NT2/D1 (cell line): ENCODE measurements at regions not wholly inside any gene's neighbourhood (a gene's known extent, or its start where the extent isn't known, plus 50 kb on each side); places are given as distances from the start of the nearest gene placed in this dataset.

ENCODE experiments used
- DNase-seq: peaks from one replicate; pipeline ENCODE4 v3.0.0-alpha.2; 2011; ENCODE audit warnings: low read depth, low spot score
- H3K27me3 ChIP-seq: 2 replicates; pipeline ENCODE4 v1.6.0; 2011; ENCODE audit warnings: mild to moderate bottlenecking; ENCODE audit not compliant: insufficient read length, insufficient read depth
- H3K36me3 ChIP-seq: 2 replicates; pipeline ENCODE4 v1.6.1; 2011; ENCODE audit warnings: mild to moderate bottlenecking, low read length, mixed read lengths; ENCODE audit not compliant: insufficient read depth, insufficient read length
- H3K4me1 ChIP-seq: 2 replicates; pipeline ENCODE4 v1.5.1; 2011; ENCODE audit not compliant: insufficient read depth, insufficient read length
- H3K4me3 ChIP-seq: 2 replicates; pipeline ENCODE4 v1.5.1; 2011; ENCODE audit warnings: low read depth; ENCODE audit not compliant: insufficient read length
- H3K9ac ChIP-seq: 2 replicates; pipeline ENCODE4 v1.6.0; 2011; ENCODE audit warnings: low read depth; ENCODE audit not compliant: insufficient read length
- H3K9me3 ChIP-seq: 2 replicates; pipeline ENCODE4 v1.5.1; 2011; ENCODE audit warnings: mild to moderate bottlenecking, low read length; ENCODE audit not compliant: insufficient read depth
- SUZ12 ChIP-seq: IDR thresholded peaks from 2 replicates; pipeline ENCODE4 v1.6.1; 2011; ENCODE audit not compliant: insufficient read length, insufficient read depth; ENCODE audit errors: extremely low read depth
- YY1 ChIP-seq: IDR thresholded peaks from 2 replicates; pipeline ENCODE4 v1.6.1; 2011; ENCODE audit not compliant: insufficient read length, insufficient read depth
- ZNF274 ChIP-seq: IDR thresholded peaks from 2 replicates; pipeline ENCODE4 v1.6.1; 2011; ENCODE audit warnings: mild to moderate bottlenecking, low read depth, low read length

DNA sequence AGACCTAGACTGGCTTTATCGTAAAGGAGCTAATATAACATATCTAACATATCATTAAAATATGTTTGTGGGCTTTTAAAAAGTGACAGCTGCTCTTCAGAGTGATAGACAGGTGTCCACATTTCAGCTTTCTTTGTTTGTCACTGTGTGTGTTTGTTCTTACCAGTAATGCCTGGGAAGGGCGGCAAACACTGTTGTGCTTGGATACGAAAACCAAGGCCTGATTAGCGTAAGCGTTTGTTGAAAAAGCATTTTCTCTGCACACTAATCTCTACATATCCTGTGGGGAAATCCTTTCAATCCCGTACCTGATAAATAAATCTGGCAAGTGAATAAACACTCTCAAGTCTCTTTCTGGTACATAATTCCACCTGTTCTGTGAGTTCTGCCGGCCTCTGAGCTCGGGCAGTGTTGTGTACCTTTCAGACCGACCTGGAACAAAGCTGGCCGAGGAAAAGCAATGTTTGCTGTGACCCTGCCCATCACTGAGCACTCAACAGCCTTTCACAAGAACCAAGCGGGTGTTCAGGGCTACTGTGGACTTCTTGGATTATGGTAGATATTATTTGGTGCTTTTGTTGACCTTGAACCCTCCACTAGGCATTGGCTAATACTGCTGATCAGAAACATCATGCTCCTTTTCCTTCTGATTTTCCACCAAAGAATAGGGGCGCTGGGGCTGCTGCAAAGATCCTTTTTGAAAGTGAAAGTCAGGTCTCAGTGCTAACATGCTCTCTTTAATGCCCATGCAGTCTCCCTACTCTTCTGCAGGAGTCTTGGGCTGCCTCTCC is 100.4 kb downstream of the CD83 start:
- Histone ChIP-seq H3K9ac (no peak overlapping the region), H3K36me3 (no peaks in the 10 kb centered on the region), H3K4me1 (no peaks in the 10 kb centered on the region), H3K9me3 (peaks cover 4% of the 10 kb centered on the region; the same call in 1 of the 2 replicates), H3K27me3 (peaks cover 3% of the 10 kb centered on the region), H3K4me3 (no peak overlapping the region)
- no peak for TF ChIP-seq ZNF274
- no peak for TF ChIP-seq YY1
- no peak for TF ChIP-seq SUZ12
- DNase-seq, result no peak

DNA sequence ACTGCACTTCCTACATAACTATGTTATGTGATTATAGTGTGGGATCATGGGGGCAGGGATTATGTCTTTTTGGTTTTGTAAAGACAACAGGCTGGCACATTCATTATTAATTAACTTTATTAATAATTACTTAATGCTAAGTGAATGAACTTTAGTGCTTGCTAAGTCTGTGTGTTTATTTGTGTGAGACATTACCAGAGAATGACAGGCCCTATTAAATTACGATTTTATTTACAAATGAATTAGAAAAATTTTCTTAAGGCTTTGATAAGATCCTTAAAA is 100.9 kb downstream of the CD83 start:
- H3K4me1 ChIP-seq, result no peaks in the 10 kb centered on the region
- H3K9ac ChIP-seq, result no peak overlapping the region
- H3K36me3 ChIP-seq, result no peaks in the 10 kb centered on the region
- DNase-seq, result no peak
- TF ChIP-seq SUZ12 (no peak), YY1 (no peak), ZNF274 (no peak)
- no peaks in the 10 kb centered on the region for H3K9me3 ChIP-seq
- H3K4me3 ChIP-seq, result no peak overlapping the region
- no peaks in the 10 kb centered on the region for H3K27me3 ChIP-seq

DNA sequence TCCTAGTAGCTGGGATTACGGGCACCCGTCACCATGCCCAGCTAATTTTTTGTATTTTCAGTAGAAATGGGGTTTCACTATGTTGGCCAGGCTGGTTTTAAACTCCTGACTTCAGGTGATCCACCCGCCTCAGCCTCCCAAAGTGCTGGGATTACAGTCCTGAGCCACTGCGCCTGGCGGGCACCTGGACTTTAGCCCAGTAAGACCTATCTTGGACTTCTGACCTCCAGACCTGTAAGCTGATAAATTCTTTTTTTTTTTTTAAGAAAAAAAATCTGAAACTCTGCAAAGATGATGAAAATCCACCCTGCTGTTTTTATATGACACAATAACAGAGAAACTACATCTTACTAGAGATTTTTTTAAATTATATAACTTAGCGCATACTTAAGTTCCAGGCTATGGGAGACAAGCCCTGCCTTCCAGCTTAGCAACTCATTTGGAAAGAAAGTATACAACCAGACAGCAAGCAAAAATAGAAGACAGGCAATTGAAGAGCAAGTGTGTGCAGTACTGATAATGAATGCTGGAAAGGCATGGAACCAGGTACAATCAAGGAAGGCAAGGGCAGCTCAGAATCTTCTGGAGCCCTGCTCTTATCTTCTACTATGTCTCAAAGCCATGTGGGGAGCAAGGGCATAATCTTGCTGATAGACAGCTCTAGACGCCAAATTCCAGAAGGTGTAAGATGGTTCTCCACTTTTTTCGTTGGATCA is 104.2 kb downstream of the CD83 start:
- TF ChIP-seq YY1 (no peak), ZNF274 (no peak)
- Histone ChIP-seq H3K27me3 (no peaks in the 10 kb centered on the region), H3K9me3 (peaks cover 11% of the 10 kb centered on the region), H3K4me3 (no peak overlapping the region), H3K36me3 (no peaks in the 10 kb centered on the region), H3K9ac (no peak overlapping the region), H3K4me1 (no peaks in the 10 kb centered on the region)
- no peak for DNase-seq

DNA sequence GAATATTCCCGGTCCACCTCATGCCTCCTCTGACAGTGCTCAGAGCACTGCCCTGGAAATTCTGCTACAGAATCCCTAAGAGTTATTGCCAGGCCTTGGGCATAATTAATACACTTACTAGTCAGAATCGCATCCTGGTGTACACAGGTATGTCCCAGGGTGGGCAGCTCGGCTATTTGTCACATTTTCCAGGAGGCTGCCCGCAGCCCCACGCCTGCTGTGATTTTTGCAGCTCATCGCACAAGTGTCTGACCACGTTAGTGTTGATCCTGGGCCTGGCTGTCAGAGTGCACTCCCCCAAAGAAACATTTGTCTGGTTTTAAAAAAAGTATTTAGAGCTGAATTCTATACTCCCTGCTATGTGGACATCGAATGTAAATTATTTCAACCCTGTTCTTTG is 105.4 kb downstream of the CD83 start:
- H3K9ac ChIP-seq, result no peak overlapping the region
- no peak for DNase-seq
- TF ChIP-seq ZNF274 (no peak), YY1 (no peak), SUZ12 (no peak)
- no peak overlapping the region for H3K4me3 ChIP-seq
- H3K36me3 ChIP-seq, result no peaks in the 10 kb centered on the region
- H3K27me3 ChIP-seq, result no peaks in the 10 kb centered on the region
- peaks cover 11% of the 10 kb centered on the region for H3K9me3 ChIP-seq
- no peaks in the 10 kb centered on the region for H3K4me1 ChIP-seq

DNA sequence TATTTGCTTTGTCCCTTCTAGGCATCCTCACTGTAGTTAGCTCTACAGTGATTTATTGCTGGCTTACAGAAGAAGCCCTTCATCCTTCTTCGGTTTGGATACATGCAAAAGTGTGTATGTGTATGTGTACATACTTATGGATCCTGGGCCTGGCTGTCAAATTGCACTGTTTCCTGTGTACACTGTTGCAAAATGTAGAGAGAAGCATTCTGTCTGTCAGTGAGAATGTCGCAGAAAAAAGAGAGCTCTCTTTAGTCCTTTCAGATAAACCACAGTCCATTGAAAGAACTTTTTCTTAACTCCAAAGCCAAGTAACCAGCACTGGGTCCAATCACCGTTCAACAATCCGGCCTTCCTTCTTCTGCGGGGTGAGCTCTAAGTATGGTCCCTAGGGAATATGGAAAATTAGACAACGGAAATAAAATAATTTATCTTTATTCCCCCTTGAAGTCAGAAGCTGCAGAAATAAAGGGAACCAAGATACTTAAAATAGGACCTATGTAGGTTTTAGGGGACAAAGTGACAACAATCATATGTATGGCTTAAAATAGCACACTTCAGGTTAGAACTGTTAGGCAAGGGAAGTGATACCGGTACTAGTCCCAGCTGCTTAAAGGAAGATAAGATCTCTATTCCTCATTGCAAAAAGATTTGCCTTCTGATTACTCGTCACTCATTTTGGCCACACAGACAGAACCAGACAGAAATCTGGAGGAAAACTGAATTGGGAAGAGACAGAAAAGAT is 107.0 kb downstream of the CD83 start:
- Histone ChIP-seq H3K4me1 (no peaks in the 10 kb centered on the region), H3K27me3 (no peaks in the 10 kb centered on the region), H3K9me3 (peaks cover 11% of the 10 kb centered on the region), H3K4me3 (no peak overlapping the region), H3K9ac (no peak overlapping the region), H3K36me3 (no peaks in the 10 kb centered on the region)
- TF ChIP-seq YY1, result no peak
- TF ChIP-seq SUZ12, result no peak
- no peak for TF ChIP-seq ZNF274
- DNase-seq, result no peak

DNA sequence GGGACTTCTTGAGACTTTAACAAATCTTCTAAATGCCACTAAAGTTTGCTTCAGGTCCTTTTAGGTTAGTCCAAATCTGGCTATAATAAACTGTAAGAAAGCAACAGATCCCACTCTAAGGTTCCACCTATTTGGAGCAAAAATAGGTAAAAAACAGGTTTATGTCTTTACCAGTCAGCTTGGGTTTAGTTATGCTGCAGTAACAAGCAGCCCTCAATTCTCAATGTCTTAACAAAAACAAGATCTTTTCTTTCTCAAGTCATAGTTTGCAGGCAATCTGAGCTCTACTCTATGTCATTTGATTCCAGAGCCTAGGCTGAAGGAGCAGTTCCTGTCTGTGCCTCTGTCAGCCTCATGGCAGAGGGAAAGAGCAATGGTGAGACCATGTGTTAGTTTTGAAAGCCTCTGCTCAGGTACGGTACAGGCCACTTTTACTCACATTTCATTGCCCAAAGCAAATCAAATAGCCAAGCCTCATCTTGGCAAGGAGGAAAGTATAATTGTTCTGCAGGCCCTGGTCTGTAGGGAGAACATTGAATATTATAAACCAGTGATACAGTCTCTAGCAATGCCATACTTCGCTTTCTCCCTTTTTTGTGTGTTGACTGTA is 108.6 kb downstream of the CD83 start:
- no peak for DNase-seq
- Histone ChIP-seq H3K9ac (no peak overlapping the region), H3K27me3 (no peaks in the 10 kb centered on the region), H3K4me1 (no peaks in the 10 kb centered on the region), H3K4me3 (no peak overlapping the region), H3K36me3 (no peaks in the 10 kb centered on the region), H3K9me3 (peaks cover 11% of the 10 kb centered on the region)
- no peak for TF ChIP-seq YY1
- no peak for TF ChIP-seq SUZ12
- TF ChIP-seq ZNF274, result no peak

DNA sequence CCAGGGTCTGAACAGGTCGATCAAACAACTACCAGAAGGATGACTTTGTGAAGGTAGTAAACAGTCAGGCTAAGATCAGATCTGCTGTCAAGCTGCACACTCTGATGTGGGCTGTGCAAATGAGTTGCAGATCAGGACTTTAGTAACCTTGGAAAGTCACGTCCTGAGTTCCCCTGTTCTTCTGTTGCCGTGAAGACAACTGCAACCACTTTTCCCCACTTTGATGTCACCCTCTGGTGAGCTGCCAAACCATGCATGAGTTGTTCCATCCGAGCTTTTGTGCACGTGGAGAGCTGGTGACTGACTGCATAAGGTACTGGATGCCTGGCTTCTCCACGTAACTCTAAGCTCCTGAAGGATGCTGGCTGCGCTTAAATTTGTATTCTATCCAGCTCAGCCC is 111.0 kb downstream of the CD83 start:
- no peak for DNase-seq
- H3K27me3 ChIP-seq, result no peaks in the 10 kb centered on the region
- no peak overlapping the region for H3K9ac ChIP-seq
- TF ChIP-seq YY1 (no peak), ZNF274 (no peak), SUZ12 (no peak)
- H3K4me1 ChIP-seq, result no peaks in the 10 kb centered on the region
- H3K9me3 ChIP-seq, result peaks cover 11% of the 10 kb centered on the region
- H3K36me3 ChIP-seq, result no peaks in the 10 kb centered on the region
- H3K4me3 ChIP-seq, result no peak overlapping the region
